VCaP (cell line): ENCODE measurements at regions not wholly inside any gene's neighbourhood (a gene's known extent, or its start where the extent isn't known, plus 50 kb on each side); places are given as distances from the start of the nearest gene placed in this dataset.

Experiments
- H3K27ac ChIP-seq: fragments of 450-650 bp; 2 replicates; pipeline ENCODE4 v1.5.1; 2017
- CTCF ChIP-seq: fragments of 450-650 bp; conservative IDR thresholded peaks from 2 replicates; pipeline ENCODE4 v1.5.1; 2017; ENCODE audit warnings: mild to moderate bottlenecking, moderate library complexity

DNA sequence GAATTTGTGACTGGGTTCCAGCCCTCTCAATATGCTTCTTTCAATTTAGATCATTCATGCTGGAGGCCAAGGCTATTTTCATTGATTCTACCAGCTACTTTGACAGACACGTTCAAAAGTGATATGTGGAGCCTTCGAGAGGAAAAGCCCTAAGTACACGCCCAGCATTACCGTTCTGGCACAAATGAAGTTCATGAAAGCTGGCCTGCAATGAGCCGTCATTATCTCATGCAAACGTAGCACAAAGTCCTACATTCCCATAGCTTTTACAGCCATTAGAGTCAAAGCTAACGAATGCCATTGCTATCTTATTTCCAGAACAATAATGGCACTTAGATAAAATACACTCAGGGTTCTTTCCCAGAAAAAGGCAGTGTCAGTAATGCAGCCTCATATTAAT, 1237.6 kb downstream of the EFNB2 start:
- no peak for TF ChIP-seq CTCF
- no peak overlapping the region for H3K27ac ChIP-seq

DNA sequence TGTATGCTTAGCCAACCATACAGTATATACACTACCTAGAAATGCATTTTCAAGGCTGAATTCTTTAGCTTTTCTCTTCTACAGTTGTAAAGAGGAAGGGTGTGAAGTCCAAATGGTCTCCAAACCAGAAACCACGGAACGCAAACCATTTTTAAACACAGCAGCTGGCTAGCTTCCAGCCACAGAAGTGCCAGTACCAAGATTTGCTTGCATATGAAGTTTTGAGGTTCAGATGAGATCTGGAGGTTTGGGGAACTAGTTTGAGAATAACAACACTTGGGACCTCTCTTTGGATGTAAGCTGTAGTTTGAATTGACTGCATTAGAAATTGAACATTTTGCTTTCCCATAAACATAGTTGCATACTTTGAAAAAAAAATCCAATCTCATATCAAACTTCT, 1243.5 kb downstream of the EFNB2 start:
- no peak for TF ChIP-seq CTCF
- H3K27ac ChIP-seq, result no peak overlapping the region

DNA sequence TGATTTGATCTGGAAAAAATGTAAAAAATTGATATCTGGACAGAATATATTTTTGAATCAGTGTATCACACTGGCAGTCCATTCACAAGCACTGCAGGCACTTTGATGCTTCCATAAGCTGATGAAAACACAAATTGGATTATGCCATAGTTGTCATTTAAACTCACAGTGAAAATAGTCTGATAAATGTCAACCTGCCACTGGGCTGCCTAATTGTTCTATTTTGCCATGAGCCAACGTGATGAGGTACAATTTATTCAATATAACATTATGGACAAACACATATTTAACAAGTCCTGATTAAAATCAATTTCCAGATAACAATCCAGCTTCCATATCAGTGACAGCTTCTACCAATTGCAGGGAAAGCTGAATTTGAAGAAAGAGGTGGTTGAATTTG, 1244.9 kb downstream of the EFNB2 start:
- H3K27ac ChIP-seq, result no peak overlapping the region
- TF ChIP-seq CTCF, result no peak

DNA sequence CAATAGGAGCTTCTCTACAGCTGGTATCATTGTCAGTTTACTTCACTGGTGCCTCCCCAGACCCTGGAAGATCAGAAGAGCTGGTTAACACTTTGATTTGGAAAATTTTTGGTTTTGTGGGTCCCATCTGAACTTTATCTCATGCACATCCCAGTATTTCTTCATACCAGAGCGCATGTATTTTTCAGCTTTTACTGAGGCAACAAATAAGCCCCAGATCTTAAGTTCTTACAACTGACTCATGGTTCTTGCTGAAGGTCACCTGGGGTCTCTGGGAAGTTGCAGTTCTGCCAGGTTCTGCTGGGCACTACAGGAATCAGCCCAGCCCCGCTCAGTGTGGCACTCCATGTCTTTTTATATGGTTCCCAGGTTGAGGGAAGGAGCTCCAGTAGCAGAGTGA, 1249.9 kb downstream of the EFNB2 start:
- TF ChIP-seq CTCF, result no peak
- H3K27ac ChIP-seq, result no peak overlapping the region

DNA sequence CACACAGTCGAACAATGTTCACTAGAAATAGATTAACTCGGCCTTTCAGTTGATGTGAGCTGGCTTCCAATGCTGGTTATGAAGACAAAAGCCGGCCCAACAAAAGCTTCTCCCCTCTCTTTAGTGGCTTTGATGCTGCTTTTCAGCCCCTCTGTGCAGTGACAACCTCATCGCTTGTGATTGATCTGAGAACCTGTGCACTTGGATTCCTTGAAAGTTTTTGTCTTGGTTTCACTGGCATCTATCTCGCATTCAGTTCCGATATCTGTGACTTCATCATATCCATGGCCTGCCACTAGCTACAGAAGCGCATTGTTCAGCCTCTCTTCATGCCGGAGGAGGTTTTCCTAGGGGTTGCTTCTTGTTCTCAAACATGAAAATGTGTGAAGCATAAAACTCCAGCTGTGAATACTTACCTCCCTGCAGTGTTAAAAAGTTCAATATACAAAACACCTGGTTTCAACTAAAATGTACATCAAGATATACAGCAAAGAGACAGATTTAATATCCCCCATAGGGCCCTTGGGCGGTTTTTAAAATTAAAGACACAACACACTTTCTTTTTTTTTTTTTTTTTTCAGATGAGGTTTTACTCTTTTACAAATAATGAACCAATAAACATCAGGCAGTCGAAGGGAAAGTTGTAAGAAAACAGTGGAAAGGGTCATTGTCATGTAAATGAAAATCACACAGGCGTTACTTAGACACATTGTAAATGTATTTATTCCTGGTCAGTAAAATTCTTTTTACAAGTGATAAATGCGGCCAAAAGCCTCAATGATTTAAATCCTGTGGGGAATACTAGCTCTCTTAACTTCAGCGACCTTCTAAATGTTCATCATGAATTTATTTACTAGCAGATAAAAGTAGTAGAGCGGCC, 1252.8 kb downstream of the EFNB2 start:
- no peak overlapping the region for H3K27ac ChIP-seq
- no peak for TF ChIP-seq CTCF

DNA sequence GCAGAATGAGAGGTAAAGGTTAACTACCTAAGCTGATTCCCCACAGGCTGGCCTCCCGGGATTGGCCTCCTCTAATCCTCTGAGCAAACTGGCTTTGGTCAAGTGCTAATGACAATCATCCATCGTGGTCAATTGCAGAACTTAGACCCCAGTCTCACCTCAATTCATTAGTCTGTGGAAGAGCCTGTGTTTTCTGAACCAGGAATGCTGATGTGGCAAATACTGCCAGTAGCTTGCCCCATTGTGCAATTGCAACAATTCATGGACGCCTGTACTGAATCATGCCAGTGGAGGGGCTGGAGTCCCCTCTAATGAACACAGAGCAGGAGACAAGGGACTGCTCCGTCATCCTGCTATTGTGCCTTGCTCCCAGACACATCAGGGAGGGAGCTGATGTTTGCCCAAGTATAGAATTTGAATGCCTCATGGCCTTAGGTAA, 1256.5 kb downstream of the EFNB2 start:
- H3K27ac ChIP-seq, result no peak overlapping the region

DNA sequence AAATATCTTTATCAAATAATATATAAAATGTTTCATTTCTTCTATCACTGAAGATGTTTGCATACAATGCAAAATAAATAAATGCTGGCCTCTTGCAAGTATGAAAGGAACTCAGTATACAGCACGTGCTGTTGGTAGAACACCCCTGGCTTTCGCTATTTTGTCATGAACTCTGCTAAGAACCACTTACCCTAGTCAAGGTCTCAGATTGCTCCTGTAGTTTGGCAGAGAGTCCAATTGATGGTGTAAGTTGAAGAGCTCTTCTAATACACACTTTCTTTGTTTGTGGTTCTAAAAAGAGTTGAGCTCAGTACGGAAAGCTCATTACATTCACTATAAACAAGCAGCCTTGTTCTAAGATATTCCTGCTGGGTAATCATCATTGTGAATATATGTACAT, 1258.9 kb downstream of the EFNB2 start:
- no peak for TF ChIP-seq CTCF

More for the DNA sequence above, 1256.5 kb downstream of the EFNB2 start:
- no peak for TF ChIP-seq CTCF

More for the DNA sequence above, 1258.9 kb downstream of the EFNB2 start:
- no peak overlapping the region for H3K27ac ChIP-seq
